Uterus (tissue), 2 donors: ENCODE measurements at regions not wholly inside any gene's neighbourhood (a gene's known extent, or its start where the extent isn't known, plus 50 kb on each side); places are given as distances from the start of the nearest gene placed in this dataset.

Experiments used
- POLR2A ChIP-seq, 2 donors: fragments of 450-650 bp; IDR thresholded peaks; one replicate each; pipeline ENCODE4 v1.6.1; 2016; ENCODE audit warnings: antibody characterized with exemption in 2 of 2, mild to moderate bottlenecking in 1 of 2, moderate library complexity in 1 of 2
- TF ChIP-seq, protein P1 (sequence below), 4 experiments: fragments of 200-600 bp in 2 of 4; fragments of 450-650 bp in 2 of 4; sonication (generic) in 2 of 4; IDR thresholded peaks; one replicate each; pipeline ENCODE4 v1.5.1; 2016 to 2019; ENCODE audit warnings: antibody characterized with exemption in 4 of 4, mild to moderate bottlenecking in 2 of 4, moderate library complexity in 1 of 4

DNA sequence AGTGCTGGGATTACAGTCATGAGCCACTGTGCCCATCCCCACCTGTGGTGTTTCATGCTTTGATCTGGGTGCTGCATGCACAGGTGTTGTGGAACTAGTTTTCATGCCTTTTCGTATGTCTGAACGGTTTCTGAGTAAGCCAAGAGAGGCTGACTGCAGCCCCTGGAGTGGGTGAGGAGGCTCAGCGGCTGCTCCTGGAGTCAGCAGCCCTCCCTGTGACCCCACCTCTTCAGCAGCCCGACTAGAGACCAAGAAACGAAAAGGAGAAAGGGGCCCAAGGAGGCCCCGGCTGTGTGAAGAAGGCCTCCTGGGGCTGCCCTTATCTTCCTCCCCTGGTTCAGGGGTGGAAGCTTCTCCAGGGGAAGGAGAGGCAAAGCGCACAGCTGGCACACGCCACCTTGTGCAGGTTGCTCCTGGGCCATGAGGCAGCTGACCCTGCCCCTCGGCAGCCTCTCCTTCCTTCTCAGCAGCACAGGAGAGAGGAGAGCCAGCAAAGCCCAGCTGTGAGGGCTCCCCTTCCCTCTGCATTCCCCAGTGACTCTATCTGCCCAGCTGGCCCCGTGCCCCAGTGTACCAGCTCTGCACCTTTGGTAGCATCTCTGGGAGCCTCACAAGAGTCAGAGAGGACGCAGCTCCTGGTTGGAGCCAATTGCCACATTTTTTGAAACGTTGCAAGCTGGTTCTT lies 182.5 kb upstream of the HS6ST1 start:
- TF ChIP-seq, protein P1, sequence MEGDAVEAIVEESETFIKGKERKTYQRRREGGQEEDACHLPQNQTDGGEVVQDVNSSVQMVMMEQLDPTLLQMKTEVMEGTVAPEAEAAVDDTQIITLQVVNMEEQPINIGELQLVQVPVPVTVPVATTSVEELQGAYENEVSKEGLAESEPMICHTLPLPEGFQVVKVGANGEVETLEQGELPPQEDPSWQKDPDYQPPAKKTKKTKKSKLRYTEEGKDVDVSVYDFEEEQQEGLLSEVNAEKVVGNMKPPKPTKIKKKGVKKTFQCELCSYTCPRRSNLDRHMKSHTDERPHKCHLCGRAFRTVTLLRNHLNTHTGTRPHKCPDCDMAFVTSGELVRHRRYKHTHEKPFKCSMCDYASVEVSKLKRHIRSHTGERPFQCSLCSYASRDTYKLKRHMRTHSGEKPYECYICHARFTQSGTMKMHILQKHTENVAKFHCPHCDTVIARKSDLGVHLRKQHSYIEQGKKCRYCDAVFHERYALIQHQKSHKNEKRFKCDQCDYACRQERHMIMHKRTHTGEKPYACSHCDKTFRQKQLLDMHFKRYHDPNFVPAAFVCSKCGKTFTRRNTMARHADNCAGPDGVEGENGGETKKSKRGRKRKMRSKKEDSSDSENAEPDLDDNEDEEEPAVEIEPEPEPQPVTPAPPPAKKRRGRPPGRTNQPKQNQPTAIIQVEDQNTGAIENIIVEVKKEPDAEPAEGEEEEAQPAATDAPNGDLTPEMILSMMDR (IDR thresholded peaks at IDR 0.05) = no peak
- no peak for TF ChIP-seq POLR2A (IDR thresholded peaks at IDR 0.05)
